SK-N-SH treated with all-trans-retinoic acid at 6 μM for 48 hours (cell line): ENCODE measurements at regions not wholly inside any gene's neighbourhood (a gene's known extent, or its start where the extent isn't known, plus 50 kb on each side); places are given as distances from the start of the nearest gene placed in this dataset.

Experiments used
- PPARA ChIP-seq: fragments of 250-450 bp; sonication (Bioruptor Pico); IDR thresholded peaks from 2 replicates; pipeline ENCODE4 v1.5.0; 2020; ENCODE audit warnings: mild to moderate bottlenecking, borderline replicate concordance
- TOX ChIP-seq: fragments of 250-450 bp; sonication (Bioruptor Pico); IDR thresholded peaks from 2 replicates; pipeline ENCODE4 v1.8.0; 2021; ENCODE audit warnings: mild to moderate bottlenecking, moderate library complexity, borderline replicate concordance
- ZC3H10 ChIP-seq: fragments of 250-450 bp; sonication (Bioruptor Pico); IDR thresholded peaks from 2 replicates; pipeline ENCODE4 v1.5.1; 2021; ENCODE audit warnings: mild to moderate bottlenecking, moderate library complexity
- ZFP3 ChIP-seq: fragments of 250-450 bp; sonication (Bioruptor Pico); IDR thresholded peaks from 2 replicates; pipeline ENCODE4 v1.5.0; 2020; ENCODE audit warnings: mild to moderate bottlenecking, moderate library complexity
- ZFP30 ChIP-seq: fragments of 450-650 bp; formaldehyde crosslinking; IDR thresholded peaks from 2 replicates; pipeline ENCODE4 v1.5.0; 2022; ENCODE audit warnings: mild to moderate bottlenecking, moderate library complexity
- TF ChIP-seq, protein P1 (sequence below): fragments of 250-450 bp; sonication (Bioruptor Pico); IDR thresholded peaks from 2 replicates; pipeline ENCODE4 v1.5.1; 2020; ENCODE audit warnings: low read depth, mild to moderate bottlenecking, moderate library complexity
- TF ChIP-seq, protein P2 (sequence below): fragments of 250-450 bp; sonication (Bioruptor Pico); IDR thresholded peaks from 2 replicates; pipeline ENCODE4 v1.8.0; 2020; ENCODE audit warnings: mild to moderate bottlenecking, moderate library complexity, borderline replicate concordance

DNA sequence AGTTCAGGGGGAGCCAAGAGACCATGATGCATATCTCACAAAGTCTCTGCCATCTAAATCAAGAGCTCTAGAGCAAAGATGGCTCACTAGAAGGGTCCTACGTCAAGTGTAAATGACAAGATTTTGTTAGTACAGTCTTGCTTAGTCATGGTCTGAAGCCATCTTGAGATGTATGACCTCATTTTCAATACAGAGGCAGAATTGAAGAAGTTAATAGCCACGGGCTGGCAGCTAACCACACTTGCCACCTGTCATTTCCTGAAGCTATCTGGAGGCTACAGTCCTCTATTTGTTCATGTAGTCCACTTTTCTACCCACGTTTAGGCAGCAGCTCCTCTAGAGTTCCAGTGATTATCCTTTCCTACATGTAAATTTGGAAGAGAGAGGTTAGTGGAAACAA lies 231.7 kb upstream of the CDH12 start:
- TF ChIP-seq ZFP30 (no peak), ZFP3 (CRISPR knock-in tag) (no peak), ZC3H10 (CRISPR knock-in tag) (no peak), PPARA (CRISPR knock-in tag) (no peak), TOX (CRISPR knock-in tag) (no peak)
- TF ChIP-seq, protein P1, sequence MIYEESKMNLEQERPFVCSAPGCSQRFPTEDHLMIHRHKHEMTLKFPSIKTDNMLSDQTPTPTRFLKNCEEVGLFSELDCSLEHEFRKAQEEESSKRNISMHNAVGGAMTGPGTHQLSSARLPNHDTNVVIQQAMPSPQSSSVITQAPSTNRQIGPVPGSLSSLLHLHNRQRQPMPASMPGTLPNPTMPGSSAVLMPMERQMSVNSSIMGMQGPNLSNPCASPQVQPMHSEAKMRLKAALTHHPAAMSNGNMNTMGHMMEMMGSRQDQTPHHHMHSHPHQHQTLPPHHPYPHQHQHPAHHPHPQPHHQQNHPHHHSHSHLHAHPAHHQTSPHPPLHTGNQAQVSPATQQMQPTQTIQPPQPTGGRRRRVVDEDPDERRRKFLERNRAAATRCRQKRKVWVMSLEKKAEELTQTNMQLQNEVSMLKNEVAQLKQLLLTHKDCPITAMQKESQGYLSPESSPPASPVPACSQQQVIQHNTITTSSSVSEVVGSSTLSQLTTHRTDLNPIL (CRISPR knock-in tag): no peak
- TF ChIP-seq, protein P2, sequence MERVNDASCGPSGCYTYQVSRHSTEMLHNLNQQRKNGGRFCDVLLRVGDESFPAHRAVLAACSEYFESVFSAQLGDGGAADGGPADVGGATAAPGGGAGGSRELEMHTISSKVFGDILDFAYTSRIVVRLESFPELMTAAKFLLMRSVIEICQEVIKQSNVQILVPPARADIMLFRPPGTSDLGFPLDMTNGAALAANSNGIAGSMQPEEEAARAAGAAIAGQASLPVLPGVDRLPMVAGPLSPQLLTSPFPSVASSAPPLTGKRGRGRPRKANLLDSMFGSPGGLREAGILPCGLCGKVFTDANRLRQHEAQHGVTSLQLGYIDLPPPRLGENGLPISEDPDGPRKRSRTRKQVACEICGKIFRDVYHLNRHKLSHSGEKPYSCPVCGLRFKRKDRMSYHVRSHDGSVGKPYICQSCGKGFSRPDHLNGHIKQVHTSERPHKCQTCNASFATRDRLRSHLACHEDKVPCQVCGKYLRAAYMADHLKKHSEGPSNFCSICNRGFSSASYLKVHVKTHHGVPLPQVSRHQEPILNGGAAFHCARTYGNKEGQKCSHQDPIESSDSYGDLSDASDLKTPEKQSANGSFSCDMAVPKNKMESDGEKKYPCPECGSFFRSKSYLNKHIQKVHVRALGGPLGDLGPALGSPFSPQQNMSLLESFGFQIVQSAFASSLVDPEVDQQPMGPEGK (CRISPR knock-in tag): no peak
